Upper lobe of left lung (tissue), 6 donors: ENCODE measurements at regions not wholly inside any gene's neighbourhood (a gene's known extent, or its start where the extent isn't known, plus 50 kb on each side); places are given as distances from the start of the nearest gene placed in this dataset.

ENCODE experiments used
- ATAC-seq, 2 donors: fragments of 200-7000 bp; cut with Tn5 transposase; one replicate each; pipeline ENCODE4 v1.9.1; 2022; ENCODE audit warnings: mild to moderate bottlenecking in 2 of 2, moderate library complexity in 2 of 2; ENCODE audit not compliant: low FRiP score in 2 of 2
- DNase-seq, 2 donors: peaks; one replicate each; pipeline ENCODE4 v3.0.0-alpha.2; 2019 to 2020
- H3K27ac ChIP-seq, 4 donors: fragments of 200-600 bp; sonication (generic); one replicate each; pipeline ENCODE4 v1.5.1; 2016 to 2019
- H3K27me3 ChIP-seq, 4 donors: fragments of 200-600 bp; sonication (generic); one replicate each; pipeline ENCODE4 v1.5.1; 2017 to 2019
- H3K36me3 ChIP-seq, 4 donors: fragments of 200-600 bp; sonication (generic); one replicate each; pipeline ENCODE4 v1.5.1; 2016 to 2019
- H3K4me1 ChIP-seq, 4 donors: fragments of 200-600 bp; sonication (generic); one replicate each; pipeline ENCODE4 v1.5.1; 2018 to 2019
- H3K4me3 ChIP-seq, 4 donors: fragments of 200-600 bp; sonication (generic); one replicate each; pipeline ENCODE4 v1.5.1; 2017 to 2019; ENCODE audit warnings: mild to moderate bottlenecking in 2 of 4, moderate library complexity in 1 of 4
- H3K9me3 ChIP-seq, 4 donors: fragments of 200-600 bp; sonication (generic); one replicate each; pipeline ENCODE4 v1.5.1; 2018 to 2019
- EP300 ChIP-seq, 4 donors: sonication (generic); formaldehyde crosslinking; IDR thresholded peaks; one replicate each; pipeline ENCODE4 v1.5.1; 2017; ENCODE audit warnings: antibody characterized with exemption in 4 of 4, control low read depth in 2 of 4
- POLR2A ChIP-seq, 4 donors: fragments of 450-650 bp; IDR thresholded peaks; one replicate each; pipeline ENCODE4 v1.5.1; 2016 to 2017; ENCODE audit warnings: antibody characterized with exemption in 4 of 4, mild to moderate bottlenecking in 2 of 4
- POLR2AphosphoS5 ChIP-seq, 2 donors: sonication (generic); formaldehyde crosslinking; IDR thresholded peaks; one replicate each; pipeline ENCODE4 v1.5.1; 2017; ENCODE audit warnings: antibody characterized with exemption in 2 of 2
- WGBS, 2 donors: methylation state at CpG; one replicate each; pipeline ENCODE4 v1.1.5; 2017 to 2018; 5-methylcytosine and 5-hydroxymethylcytosine counted together
- TF ChIP-seq, protein P1 (sequence below), 6 experiments: fragments of 450-650 bp in 4 of 6; fragments of 200-600 bp in 2 of 6; sonication (generic) in 2 of 6; IDR thresholded peaks; one replicate each; pipeline ENCODE4 v1.5.1; 2016 to 2019; ENCODE audit warnings: antibody characterized with exemption in 6 of 6
- donor health status: DM: no; HTN: no; CAD: no; lungs with moderate emphysema.
- donor health status: DM: no; HTN: yes; CAD: no; lungs with severe emphysema.

DNA sequence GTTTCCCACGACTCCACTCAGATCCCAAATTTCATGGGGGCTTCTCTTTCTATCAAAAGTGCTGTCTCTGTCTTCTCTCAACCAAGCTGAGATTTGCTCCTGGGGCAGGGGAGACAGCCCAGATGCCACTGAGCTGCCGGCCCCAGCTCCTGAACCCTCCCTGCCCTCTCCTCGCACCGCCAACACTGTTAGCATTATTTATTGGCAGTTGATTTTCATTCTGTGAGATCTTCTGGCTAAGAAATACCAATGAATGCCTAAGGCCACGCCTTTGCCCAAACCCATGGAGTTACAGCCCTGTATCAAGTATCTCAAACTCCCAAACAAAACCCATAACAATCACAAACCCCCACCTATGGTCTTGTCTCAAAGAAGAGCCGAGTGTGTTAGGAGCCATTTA lies 153.0 kb upstream of the TWIST2 start:
- DNase-seq, result no peak
- 78 to 83% methylated on average over 6 of the region's 6 CpGs for WGBS, 2 donors
- H3K4me3 ChIP-seq, result no peak overlapping the region
- no peak for ATAC-seq
- no peak overlapping the region for H3K27ac ChIP-seq
- no peaks in the 10 kb centered on the region for H3K36me3 ChIP-seq
- H3K27me3 ChIP-seq, result no peaks in the 10 kb centered on the region
- TF ChIP-seq EP300 (IDR thresholded peaks at IDR 0.05), result no peak
- H3K9me3 ChIP-seq, result no peaks in the 10 kb centered on the region
- H3K4me1 ChIP-seq, result peaks cover 0 to 7% (median 4%) of the 10 kb centered on the region in 4 donors

DNA sequence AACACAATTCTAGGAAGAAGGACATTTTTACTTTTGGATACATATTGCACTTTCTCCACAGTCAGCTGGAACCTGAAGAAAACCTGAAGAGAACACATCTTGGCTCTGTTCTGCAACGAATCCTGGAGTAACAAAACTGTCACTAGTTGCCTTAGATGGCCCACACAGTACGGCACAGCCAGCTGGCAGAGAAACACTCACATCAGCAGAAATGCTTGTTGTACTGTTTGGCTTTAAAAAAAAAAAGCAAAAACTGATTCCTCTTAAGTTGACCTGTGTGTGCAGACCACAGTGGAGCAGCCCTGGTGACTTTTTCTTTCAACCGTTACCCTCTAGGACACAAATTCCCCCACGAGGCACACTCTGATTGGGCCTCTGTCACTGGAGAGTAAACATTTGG lies 152.3 kb upstream of the TWIST2 start:
- no peak overlapping the region for H3K27ac ChIP-seq
- DNase-seq (no peak), ATAC-seq (no peak)
- H3K36me3 ChIP-seq, result no peaks in the 10 kb centered on the region
- no peak overlapping the region for H3K4me3 ChIP-seq
- TF ChIP-seq EP300 (IDR thresholded peaks at IDR 0.05), result no peak
- TF ChIP-seq, protein P1, sequence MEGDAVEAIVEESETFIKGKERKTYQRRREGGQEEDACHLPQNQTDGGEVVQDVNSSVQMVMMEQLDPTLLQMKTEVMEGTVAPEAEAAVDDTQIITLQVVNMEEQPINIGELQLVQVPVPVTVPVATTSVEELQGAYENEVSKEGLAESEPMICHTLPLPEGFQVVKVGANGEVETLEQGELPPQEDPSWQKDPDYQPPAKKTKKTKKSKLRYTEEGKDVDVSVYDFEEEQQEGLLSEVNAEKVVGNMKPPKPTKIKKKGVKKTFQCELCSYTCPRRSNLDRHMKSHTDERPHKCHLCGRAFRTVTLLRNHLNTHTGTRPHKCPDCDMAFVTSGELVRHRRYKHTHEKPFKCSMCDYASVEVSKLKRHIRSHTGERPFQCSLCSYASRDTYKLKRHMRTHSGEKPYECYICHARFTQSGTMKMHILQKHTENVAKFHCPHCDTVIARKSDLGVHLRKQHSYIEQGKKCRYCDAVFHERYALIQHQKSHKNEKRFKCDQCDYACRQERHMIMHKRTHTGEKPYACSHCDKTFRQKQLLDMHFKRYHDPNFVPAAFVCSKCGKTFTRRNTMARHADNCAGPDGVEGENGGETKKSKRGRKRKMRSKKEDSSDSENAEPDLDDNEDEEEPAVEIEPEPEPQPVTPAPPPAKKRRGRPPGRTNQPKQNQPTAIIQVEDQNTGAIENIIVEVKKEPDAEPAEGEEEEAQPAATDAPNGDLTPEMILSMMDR (IDR thresholded peaks at IDR 0.05), result no peak
- TF ChIP-seq POLR2AphosphoS5 (IDR thresholded peaks at IDR 0.05), result no peak
- no peak for TF ChIP-seq POLR2A (IDR thresholded peaks at IDR 0.05)
- H3K27me3 ChIP-seq, result no peaks in the 10 kb centered on the region
- 48 to 49% methylated on average over 4 of the region's 4 CpGs for WGBS, 2 donors
- H3K4me1 ChIP-seq, result peaks cover 0 to 9% (median 7%) of the 10 kb centered on the region in 4 donors
- no peaks in the 10 kb centered on the region for H3K9me3 ChIP-seq

- DNase-seq (no peak), ATAC-seq (no peak)
- WGBS, 2 donors, result 87 to 98% methylated on average over 4 of the region's 4 CpGs
- no peak overlapping the region for H3K27ac ChIP-seq
- H3K36me3 ChIP-seq, result no peaks in the 10 kb centered on the region
- H3K9me3 ChIP-seq, result no peaks in the 10 kb centered on the region
- H3K4me3 ChIP-seq, result no peak overlapping the region
- no peak for TF ChIP-seq POLR2AphosphoS5 (IDR thresholded peaks at IDR 0.05)
- no peak for TF ChIP-seq EP300 (IDR thresholded peaks at IDR 0.05)
- TF ChIP-seq, protein P1 (IDR thresholded peaks at IDR 0.05), result no peak
- TF ChIP-seq POLR2A (IDR thresholded peaks at IDR 0.05), result no peak
- H3K4me1 ChIP-seq, result peaks cover 0 to 17% (median 10%) of the 10 kb centered on the region in 4 donors
- no peaks in the 10 kb centered on the region for H3K27me3 ChIP-seq
These were observed 151.6 kb upstream of the TWIST2 start for GRCh38 chr2:238696331-238696730.

- Histone ChIP-seq H3K9me3 (no peaks in the 10 kb centered on the region), H3K27me3 (no peaks in the 10 kb centered on the region), H3K4me1 (peaks cover 0 to 17% (median 10%) of the 10 kb centered on the region in 4 donors), H3K27ac (no peak overlapping the region), H3K36me3 (no peaks in the 10 kb centered on the region), H3K4me3 (no peak overlapping the region)
- no peak for TF ChIP-seq POLR2A (IDR thresholded peaks at IDR 0.05)
- no peak for TF ChIP-seq EP300 (IDR thresholded peaks at IDR 0.05)
- TF ChIP-seq, protein P1 (IDR thresholded peaks at IDR 0.05), result no peak
- TF ChIP-seq POLR2AphosphoS5 (IDR thresholded peaks at IDR 0.05), result no peak
- 85% methylated on average over 3 of the region's 3 CpGs for WGBS, 2 donors
- DNase-seq (no peak), ATAC-seq (no peak)
These were observed 151.1 kb upstream of the TWIST2 start for GRCh38 chr2:238696786-238697185.

GRCh38 chr2:238697193-238698071 lies 150.5 kb upstream of the TWIST2 start:
- no peak for ATAC-seq
- Histone ChIP-seq H3K4me3 (no peak overlapping the region), H3K9me3 (no peaks in the 10 kb centered on the region), H3K27me3 (no peaks in the 10 kb centered on the region), H3K4me1 (peaks cover 0 to 17% (median 10%) of the 10 kb centered on the region in 4 donors), H3K27ac (no peak overlapping the region), H3K36me3 (no peaks in the 10 kb centered on the region)
- DNase-seq, result no peak
- WGBS, 2 donors, result 81 to 90% methylated on average over 20 of the region's 20 CpGs
- TF ChIP-seq, protein P1 (IDR thresholded peaks at IDR 0.05), result no peak
- TF ChIP-seq POLR2AphosphoS5 (IDR thresholded peaks at IDR 0.05), result no peak
- TF ChIP-seq EP300 (IDR thresholded peaks at IDR 0.05), result no peak
- no peak for TF ChIP-seq POLR2A (IDR thresholded peaks at IDR 0.05)
